Kidney (tissue), 13 donors: ENCODE measurements at regions not wholly inside any gene's neighbourhood (a gene's known extent, or its start where the extent isn't known, plus 50 kb on each side); places are given as distances from the start of the nearest gene placed in this dataset.
A peak's percentile ranks its signal among the peaks of the same experiment; 100 is the strongest.

ENCODE experiments used
- DNase-seq, 5 donors: peaks; one replicate each; pipeline ENCODE4 v3.0.0-alpha.2; 2013 to 2020
- FAIRE-seq: peaks from 2 replicates; lab custom pipeline; 2012; peaks lifted over from hg19 to GRCh38; lab: Jason Lieb, UNC
- H3K27ac ChIP-seq, 2 donors: one replicate each; pipeline ENCODE4 v1.7.0; 2013; ENCODE audit warnings: low read depth in 2 of 2, low read length in 2 of 2, inconsistent platforms in 1 of 2
- H3K27me3 ChIP-seq: one replicate; pipeline ENCODE4 v1.7.1; 2013; ENCODE audit warnings: low read length, inconsistent platforms; ENCODE audit not compliant: control insufficient read depth, insufficient read depth
- H3K36me3 ChIP-seq, 3 donors: one replicate each; pipeline versions ENCODE4 v1.7.0 to v1.7.1; 2013; ENCODE audit warnings: low read length in 3 of 3, control low read depth in 1 of 3, inconsistent platforms in 1 of 3; ENCODE audit not compliant: insufficient read depth in 3 of 3, control insufficient read depth in 2 of 3
- H3K4me1 ChIP-seq, 3 donors: one replicate each; pipeline versions ENCODE4 v1.7.0 to v1.7.1; 2013; ENCODE audit warnings: low read length in 3 of 3, inconsistent platforms in 1 of 3, low read depth in 1 of 3; ENCODE audit not compliant: control insufficient read depth in 2 of 3, insufficient read depth in 2 of 3
- H3K4me3 ChIP-seq, 3 donors: one replicate each; pipeline versions ENCODE4 v1.7.0 to v1.8.1; 2013; ENCODE audit warnings: low read length in 3 of 3, control low read depth in 1 of 3, inconsistent platforms in 1 of 3
- H3K9ac ChIP-seq, 3 donors: one replicate each; pipeline versions ENCODE4 v1.7.0 to v1.7.1; 2013; ENCODE audit warnings: low read length in 3 of 3, control low read depth in 1 of 3, inconsistent platforms in 1 of 3
- H3K9me3 ChIP-seq, 3 donors: one replicate each; pipeline versions ENCODE4 v1.7.0 to v1.7.1; 2013; ENCODE audit warnings: low read length in 3 of 3, control low read depth in 1 of 3, inconsistent platforms in 1 of 3; ENCODE audit not compliant: control insufficient read depth in 2 of 3, insufficient read depth in 1 of 3
- intact Hi-C: fragments of 100-400 bp; cut with DNase I; formaldehyde crosslinking; loops from one replicate; pipeline ENCODE4 v1.11.1; 2022
- TF ChIP-seq, protein P1 (sequence below): IDR thresholded peaks from 3 replicates; pipeline ENCODE4 v1.5.1; 2012; ENCODE audit warnings: mild to moderate bottlenecking, moderate library complexity, borderline replicate concordance; ENCODE audit not compliant: insufficient read depth; ENCODE audit errors: extremely low read depth
- donor health status: control.
- donor health status: control.
- donor health status: control.
- donor health status: control.
- donor health status: control.
- donor health status: DM: yes; HTN: yes; CAD: no.
- donor health status: Normal renal cell carcinoma (clear cell type).

DNA sequence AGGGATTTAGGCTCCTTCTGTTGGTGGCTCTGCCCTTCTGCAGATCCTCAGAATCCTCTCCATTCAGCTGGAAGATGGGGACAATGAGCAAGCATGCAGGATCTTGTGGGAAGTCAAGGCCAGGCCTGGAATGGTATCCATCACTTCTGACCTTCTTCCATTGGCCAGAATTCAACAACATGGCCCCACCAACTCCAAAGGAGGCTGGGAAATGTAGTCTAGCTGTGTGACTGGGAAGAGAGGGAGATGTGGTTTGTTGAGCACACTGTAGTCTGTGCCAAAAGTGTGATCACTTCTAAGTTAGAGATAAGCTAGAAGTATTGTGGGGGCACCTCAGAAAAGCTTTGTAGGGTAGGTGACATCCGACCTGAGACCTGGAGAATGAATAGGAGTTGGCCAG is 60.4 kb upstream of the WNT4 start:
- H3K4me1 ChIP-seq, result peaks cover 0 to 4% (median 0%) of the 10 kb centered on the region in 3 donors
- DNase-seq (no peak), FAIRE-seq (no peak)
- H3K27me3 ChIP-seq, result no peaks in the 10 kb centered on the region
- no peaks in the 10 kb centered on the region for H3K9me3 ChIP-seq
- no peak overlapping the region for H3K4me3 ChIP-seq
- H3K9ac ChIP-seq, result no peak overlapping the region
- TF ChIP-seq, protein P1, sequence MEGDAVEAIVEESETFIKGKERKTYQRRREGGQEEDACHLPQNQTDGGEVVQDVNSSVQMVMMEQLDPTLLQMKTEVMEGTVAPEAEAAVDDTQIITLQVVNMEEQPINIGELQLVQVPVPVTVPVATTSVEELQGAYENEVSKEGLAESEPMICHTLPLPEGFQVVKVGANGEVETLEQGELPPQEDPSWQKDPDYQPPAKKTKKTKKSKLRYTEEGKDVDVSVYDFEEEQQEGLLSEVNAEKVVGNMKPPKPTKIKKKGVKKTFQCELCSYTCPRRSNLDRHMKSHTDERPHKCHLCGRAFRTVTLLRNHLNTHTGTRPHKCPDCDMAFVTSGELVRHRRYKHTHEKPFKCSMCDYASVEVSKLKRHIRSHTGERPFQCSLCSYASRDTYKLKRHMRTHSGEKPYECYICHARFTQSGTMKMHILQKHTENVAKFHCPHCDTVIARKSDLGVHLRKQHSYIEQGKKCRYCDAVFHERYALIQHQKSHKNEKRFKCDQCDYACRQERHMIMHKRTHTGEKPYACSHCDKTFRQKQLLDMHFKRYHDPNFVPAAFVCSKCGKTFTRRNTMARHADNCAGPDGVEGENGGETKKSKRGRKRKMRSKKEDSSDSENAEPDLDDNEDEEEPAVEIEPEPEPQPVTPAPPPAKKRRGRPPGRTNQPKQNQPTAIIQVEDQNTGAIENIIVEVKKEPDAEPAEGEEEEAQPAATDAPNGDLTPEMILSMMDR, result no peak
- H3K27ac ChIP-seq, result no peak overlapping the region
- H3K36me3 ChIP-seq, result no peaks in the 10 kb centered on the region
- intact Hi-C loops, result no loop called here

DNA sequence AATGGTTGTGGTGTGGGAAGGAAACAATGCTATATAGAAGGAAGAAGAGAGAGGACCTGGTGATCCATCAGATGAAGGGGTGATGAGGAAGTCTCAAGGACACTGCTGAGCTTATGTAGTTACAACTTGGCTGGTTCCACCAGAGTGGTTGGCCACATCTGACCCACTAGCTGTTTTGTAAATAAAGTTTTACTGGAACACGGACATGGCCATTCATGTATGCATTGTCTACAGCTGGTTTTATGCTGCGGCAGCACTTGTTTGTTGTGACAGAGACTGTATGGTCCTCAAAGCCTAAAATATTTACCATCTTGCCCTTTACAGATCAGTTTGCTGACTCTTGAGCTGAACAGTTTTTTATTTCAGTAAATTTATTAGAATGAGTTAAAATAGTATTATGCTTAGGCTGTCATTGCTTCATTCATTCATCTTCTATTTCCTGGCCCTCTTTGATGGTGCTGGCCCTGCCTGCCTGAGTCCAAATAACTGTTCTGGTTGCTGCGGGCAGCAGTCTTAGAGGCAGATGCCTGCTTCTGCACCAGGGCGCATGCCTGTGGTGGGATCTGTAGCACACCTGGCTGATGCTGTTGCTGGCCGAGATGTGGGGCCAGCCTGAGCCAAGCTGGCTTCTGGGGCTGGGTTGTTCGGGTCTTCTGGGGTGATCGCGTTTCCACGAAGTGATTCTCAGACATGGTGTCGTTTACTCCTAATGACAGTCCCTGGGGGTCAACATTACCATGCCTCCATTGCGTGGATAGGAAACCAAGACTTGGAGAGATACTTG is 61.4 kb upstream of the WNT4 start:
- intact Hi-C loops, result no loop called here
- Histone ChIP-seq H3K36me3 (no peaks in the 10 kb centered on the region), H3K27me3 (peaks cover under 1% of the 10 kb centered on the region), H3K9me3 (no peaks in the 10 kb centered on the region), H3K27ac (no peak overlapping the region), H3K9ac (no peak overlapping the region), H3K4me1 (peaks cover 0 to 4% (median 0%) of the 10 kb centered on the region in 3 donors), H3K4me3 (no peak overlapping the region)
- DNase-seq (no peak), FAIRE-seq (no peak)
- TF ChIP-seq, protein P1, result no peak

DNA sequence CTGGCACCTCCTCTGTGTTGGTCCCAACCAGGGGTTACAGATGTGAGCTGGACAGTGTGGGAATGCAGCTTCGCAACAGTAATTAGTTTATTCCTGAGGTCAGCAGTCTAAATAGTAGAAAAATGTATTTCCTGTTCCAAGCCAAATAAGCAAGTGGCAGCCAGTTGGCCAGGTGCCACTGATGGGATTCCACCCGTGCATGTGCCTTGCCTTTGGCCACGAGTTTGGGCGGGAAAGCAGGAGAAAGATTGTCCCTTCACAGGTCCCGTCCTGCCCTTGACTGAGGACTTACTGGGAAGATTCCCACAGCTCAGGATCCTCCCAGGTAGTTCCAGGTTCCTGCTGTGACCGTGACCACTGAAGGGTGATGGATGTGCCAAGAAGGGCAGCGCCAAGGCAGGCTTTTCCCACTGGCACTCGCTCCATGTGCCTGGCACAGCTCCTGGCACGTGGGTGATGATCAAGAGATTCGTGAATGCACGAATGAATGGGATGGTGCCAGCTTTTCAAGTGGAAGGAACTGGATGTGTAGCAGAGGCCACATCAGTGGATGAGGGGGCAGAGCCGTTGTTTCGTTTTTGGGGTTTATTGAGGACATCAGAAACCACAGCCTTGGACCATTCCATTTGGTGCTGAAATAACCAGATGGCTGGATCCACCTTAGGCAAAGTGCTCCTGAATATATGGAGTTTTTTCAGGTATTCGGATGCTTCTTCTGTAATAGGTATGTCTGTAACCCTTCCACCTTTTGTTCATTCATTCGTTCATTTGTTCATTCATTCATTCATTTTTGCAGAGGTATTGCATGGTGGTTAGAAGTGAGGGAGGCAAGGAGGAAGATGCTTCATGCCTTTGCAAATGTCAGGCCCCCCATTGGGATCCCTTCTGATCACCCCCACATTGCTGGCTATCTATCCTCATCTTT is 62.4 kb upstream of the WNT4 start:
- H3K9me3 ChIP-seq, result no peaks in the 10 kb centered on the region
- FAIRE-seq (no peak), DNase-seq (peak in 2 of 5 donors; percentile 37 to 83)
- H3K27ac ChIP-seq, result no peak overlapping the region
- H3K9ac ChIP-seq, result no peak overlapping the region
- no peak overlapping the region for H3K4me3 ChIP-seq
- intact Hi-C loops, result no loop called here
- peaks cover 4% of the 10 kb centered on the region for H3K27me3 ChIP-seq
- H3K36me3 ChIP-seq, result no peaks in the 10 kb centered on the region
- TF ChIP-seq, protein P1, result no peak
- H3K4me1 ChIP-seq, result peaks cover 0 to 4% (median 0%) of the 10 kb centered on the region in 3 donors
